H1 (cell line): ENCODE measurements at regions not wholly inside any gene's neighbourhood (a gene's known extent, or its start where the extent isn't known, plus 50 kb on each side); places are given as distances from the start of the nearest gene placed in this dataset.

Source experiments
- CTCF ChIA-PET: fragments of 300-600 bp; sonication (Branson Sonifier 250); formaldehyde crosslinking; loops from one replicate; lab custom pipeline; 2021; ENCODE audit not compliant: partially characterized antibody; lab: Charles Lee
- POLR2A ChIA-PET: fragments of 300-600 bp; sonication (Branson Sonifier 250); formaldehyde crosslinking; loops from one replicate; lab custom pipeline; 2021; ENCODE audit warnings: inconsistent platforms; ENCODE audit not compliant: partially characterized antibody; lab: Charles Lee
- DNase-seq, 2 experiments: peaks; one replicate each; pipeline versions ENCODE4 v3.0.0 to v3.0.0-alpha.2; 2010 to 2022; ENCODE audit warnings: low spot score in 2 of 2, low read depth in 1 of 2, mixed read lengths in 1 of 2
- FAIRE-seq: peaks from 2 replicates; lab custom pipeline; 2011; peaks lifted over from hg19 to GRCh38; lab: Jason Lieb, UNC
- H2AFZ ChIP-seq: 2 replicates; pipeline ENCODE4 v1.8.1; 2012; ENCODE audit warnings: low read length, inconsistent platforms
- H2AK5ac ChIP-seq: 2 replicates; pipeline ENCODE4 v1.6.1; 2013; ENCODE audit warnings: low read depth, low read length
- H2BK120ac ChIP-seq: replicated peaks from 2 replicates; pipeline ENCODE3; 2013; ENCODE audit warnings: low read depth, low read length, inconsistent platforms
- H2BK12ac ChIP-seq: 2 replicates; pipeline ENCODE4 v1.6.1; 2013; ENCODE audit warnings: low read depth, low read length
- H2BK15ac ChIP-seq: 2 replicates; pipeline ENCODE4 v1.6.1; 2013; ENCODE audit warnings: low read length
- H2BK20ac ChIP-seq: 2 replicates; pipeline ENCODE4 v1.6.1; 2013; ENCODE audit warnings: low read length
- H2BK5ac ChIP-seq: 2 replicates; pipeline ENCODE4 v1.6.1; 2013; ENCODE audit warnings: low read depth, low read length
- H3K14ac ChIP-seq: 2 replicates; pipeline ENCODE4 v1.6.1; 2013; ENCODE audit warnings: inconsistent platforms; ENCODE audit not compliant: insufficient read length
- H3K18ac ChIP-seq: 2 replicates; pipeline ENCODE4 v1.6.1; 2013; ENCODE audit warnings: low read length; ENCODE audit errors: extremely low read depth
- H3K23ac ChIP-seq: 2 replicates; pipeline ENCODE4 v1.6.1; 2013; ENCODE audit warnings: inconsistent platforms; ENCODE audit not compliant: insufficient read length
- H3K23me2 ChIP-seq: 2 replicates; pipeline ENCODE4 v1.6.1; 2013; ENCODE audit warnings: low read depth, low read length
- H3K27ac ChIP-seq: 2 replicates; pipeline ENCODE4 v1.6.1; 2011; ENCODE audit warnings: low read depth, low read length, inconsistent platforms
- H3K27me3 ChIP-seq, 4 experiments: replicated peaks in 1 of 4; 1 replicate in 1 of 4; 2 replicates in 3 of 4; pipeline versions ENCODE4 v1.6.1 to v1.8.1; 2011 to 2013; ENCODE audit warnings: low read length in 3 of 4, mild to moderate bottlenecking in 3 of 4, inconsistent platforms in 2 of 4, mixed read lengths in 2 of 4, moderate library complexity in 1 of 4; ENCODE audit not compliant: control insufficient read depth in 3 of 4, insufficient read depth in 3 of 4; ENCODE audit errors: extremely low read depth in 1 of 4
- H3K36me3 ChIP-seq, 4 experiments: 2 replicates each; pipeline versions ENCODE4 v1.6.1 to v1.8.1; 2011 to 2013; ENCODE audit warnings: mild to moderate bottlenecking in 4 of 4, low read length in 3 of 4, moderate library complexity in 2 of 4, control low read depth in 1 of 4, inconsistent platforms in 1 of 4; ENCODE audit not compliant: insufficient read depth in 4 of 4, control insufficient read depth in 2 of 4
- H3K4ac ChIP-seq: replicated peaks from 2 replicates; pipeline ENCODE3; 2013; ENCODE audit warnings: low read length, low read depth, mixed read lengths, inconsistent platforms; ENCODE audit not compliant: insufficient read length
- H3K4me1 ChIP-seq, 4 experiments: replicated peaks in 1 of 4; 1 replicate in 1 of 4; 2 replicates in 3 of 4; pipeline versions ENCODE4 v1.6.1 to v1.8.1; 2011 to 2013; ENCODE audit warnings: low read length in 3 of 4, inconsistent platforms in 2 of 4, mixed read lengths in 1 of 4; ENCODE audit not compliant: insufficient read depth in 4 of 4, control insufficient read depth in 3 of 4
- H3K4me2 ChIP-seq, 2 experiments: 2 replicates each; pipeline versions ENCODE4 v1.6.1 to v1.8.1; 2011 to 2013; ENCODE audit warnings: low read depth in 2 of 2, low read length in 2 of 2, control low read depth in 1 of 2, inconsistent platforms in 1 of 2, mild to moderate bottlenecking in 1 of 2; ENCODE audit not compliant: insufficient read depth in 1 of 2
- H3K4me3 ChIP-seq, 4 experiments: fragments of 200-600, 300-600 bp in 1 of 4; sonication (generic), shearing (Covaris generic), sonication (Bioruptor Twin) in 1 of 4; 2 replicates each; pipeline versions ENCODE4 v1.5.1 to v1.8.1; 2011 to 2016; ENCODE audit warnings: low read length in 4 of 4, low read depth in 3 of 4, control low read depth in 2 of 4, inconsistent platforms in 2 of 4, mild to moderate bottlenecking in 2 of 4, mixed read lengths in 1 of 4, moderate library complexity in 1 of 4; ENCODE audit not compliant: insufficient read depth in 2 of 4; ENCODE audit errors: extremely low read depth in 1 of 4
- H3K56ac ChIP-seq: replicated peaks from 2 replicates; pipeline ENCODE3; 2013; ENCODE audit warnings: low read depth, mild to moderate bottlenecking, mixed read lengths, low read length, inconsistent platforms; ENCODE audit not compliant: insufficient read length
- H3K79me1 ChIP-seq: 2 replicates; pipeline ENCODE4 v1.6.1; 2013; ENCODE audit warnings: low read depth, low read length, control low read depth
- H3K79me2 ChIP-seq, 2 experiments: 2 replicates each; pipeline versions ENCODE4 v1.6.1 to v1.8.1; 2012 to 2013; ENCODE audit warnings: low read length in 2 of 2, mild to moderate bottlenecking in 2 of 2, inconsistent platforms in 1 of 2; ENCODE audit not compliant: insufficient read depth in 2 of 2, control insufficient read depth in 1 of 2
- H3K9ac ChIP-seq, 4 experiments: replicated peaks in 1 of 4; 1 replicate in 1 of 4; 2 replicates in 3 of 4; pipeline versions ENCODE4 v1.6.1 to v1.8.1; 2011 to 2013; ENCODE audit warnings: low read depth in 3 of 4, low read length in 3 of 4, control low read depth in 2 of 4, mild to moderate bottlenecking in 2 of 4, moderate library complexity in 2 of 4, inconsistent platforms in 1 of 4; ENCODE audit errors: extremely low read depth in 1 of 4
- H3K9me3 ChIP-seq, 2 experiments: 2 replicates each; pipeline versions ENCODE4 v1.6.1 to v1.8.1; 2012 to 2013; ENCODE audit warnings: mild to moderate bottlenecking in 2 of 2, moderate library complexity in 2 of 2, control low read depth in 1 of 2, inconsistent platforms in 1 of 2, low read depth in 1 of 2, low read length in 1 of 2, mixed read lengths in 1 of 2; ENCODE audit not compliant: insufficient read depth in 2 of 2
- H4K20me1 ChIP-seq, 2 experiments: replicated peaks in 1 of 2; 2 replicates each; pipeline versions ENCODE3 to v1.8.1; 2011 to 2013; ENCODE audit warnings: inconsistent platforms in 2 of 2, low read length in 2 of 2, mild to moderate bottlenecking in 1 of 2; ENCODE audit not compliant: insufficient read depth in 2 of 2, control insufficient read depth in 1 of 2
- H4K5ac ChIP-seq: 2 replicates; pipeline ENCODE4 v1.6.1; 2013; ENCODE audit warnings: low read length, low read depth, mixed read lengths, inconsistent platforms; ENCODE audit not compliant: insufficient read length
- H4K8ac ChIP-seq: 2 replicates; pipeline ENCODE4 v1.8.0; 2013; ENCODE audit warnings: mild to moderate bottlenecking, moderate library complexity, low read length, inconsistent platforms; ENCODE audit not compliant: insufficient read depth; ENCODE audit errors: extremely low read depth
- H4K91ac ChIP-seq: replicated peaks from 2 replicates; pipeline ENCODE3; 2013; ENCODE audit warnings: low read length, mixed read lengths, inconsistent platforms; ENCODE audit not compliant: insufficient read length
- EGR1 ChIP-seq: IDR thresholded peaks from 2 replicates; pipeline ENCODE4 v1.6.1; 2011; ENCODE audit warnings: low read depth, low read length, borderline replicate concordance
- EP300 ChIP-seq, 2 experiments: IDR thresholded peaks; 1 replicate in 1 of 2; 2 replicates in 1 of 2; pipeline ENCODE4 v1.6.1; 2011 to 2012; ENCODE audit warnings: low read depth in 2 of 2, low read length in 2 of 2, mild to moderate bottlenecking in 2 of 2, borderline replicate concordance in 1 of 2, inconsistent platforms in 1 of 2, moderate library complexity in 1 of 2
- KDM1A ChIP-seq: fragments of 200-600, 300-600 bp; sonication (generic); IDR thresholded peaks from 2 replicates; pipeline ENCODE4 v1.7.1; 2016; ENCODE audit warnings: mild to moderate bottlenecking, low read length, borderline replicate concordance
- KDM5A ChIP-seq: fragments of 200-600 bp; IDR thresholded peaks from 2 replicates; pipeline ENCODE4 v1.7.1; 2012; ENCODE audit warnings: mild to moderate bottlenecking, low read length, inconsistent platforms, mixed read lengths
- NANOG ChIP-seq: IDR thresholded peaks from 2 replicates; pipeline ENCODE4 v1.6.1; 2011; ENCODE audit warnings: low read length, low read depth, mild to moderate bottlenecking, inconsistent platforms; ENCODE audit not compliant: insufficient read depth, poor library complexity, severe bottlenecking
- POU5F1 ChIP-seq: IDR thresholded peaks from 2 replicates; pipeline ENCODE4 v1.6.1; 2011; ENCODE audit warnings: low read depth, mild to moderate bottlenecking, low read length, moderate library complexity
- RAD21 ChIP-seq, 2 experiments: IDR thresholded peaks in 1 of 2; conservative IDR thresholded peaks in 1 of 2; 2 replicates each; pipeline ENCODE4 v1.6.1; 2011; ENCODE audit warnings: low read depth in 2 of 2, low read length in 2 of 2, improper control_type of control experiment in 1 of 2, inconsistent platforms in 1 of 2, mild to moderate bottlenecking in 1 of 2, moderate library complexity in 1 of 2
- RNF2 ChIP-seq: fragments of 200-900, 300-1000 bp; sonication (generic); IDR thresholded peaks from 2 replicates; pipeline ENCODE4 v1.7.1; 2016; ENCODE audit warnings: borderline replicate concordance, low read depth, mild to moderate bottlenecking, antibody characterized with exemption, low read length; ENCODE audit not compliant: poor library complexity, severe bottlenecking; ENCODE audit errors: missing control alignments
- SP4 ChIP-seq: IDR thresholded peaks from 2 replicates; pipeline ENCODE4 v1.6.1; 2012; ENCODE audit warnings: low read length, inconsistent platforms
- TAF7 ChIP-seq: optimal IDR thresholded peaks from 2 replicates; pipeline ENCODE3; 2011; ENCODE audit warnings: low read depth, mild to moderate bottlenecking, inconsistent platforms, low read length, moderate library complexity, borderline replicate concordance
- WGBS, 2 experiments: shearing (Covaris generic) in 1 of 2; methylation state at CpG; one replicate each; pipeline versions ENCODE4 v1.1.6 to v1.1.7; 2013 to 2015; ENCODE audit warnings: low lambda C conversion rate in 2 of 2, mixed read lengths in 2 of 2, inconsistent platforms in 1 of 2, low coverage in 1 of 2, missing lambda C conversion rate in 1 of 2; ENCODE audit not compliant: insufficient replicate concordance in 2 of 2, insufficient coverage in 1 of 2, insufficient read length in 1 of 2; ENCODE audit errors: extremely low coverage in 1 of 2, missing lambda C conversion rate in 1 of 2; 5-methylcytosine and 5-hydroxymethylcytosine counted together
- TF ChIP-seq, protein P1 (sequence below): IDR thresholded peaks from 2 replicates; pipeline ENCODE4 v1.6.1; 2011; ENCODE audit warnings: low read depth, mild to moderate bottlenecking, low read length; ENCODE audit not compliant: insufficient read depth

DNA sequence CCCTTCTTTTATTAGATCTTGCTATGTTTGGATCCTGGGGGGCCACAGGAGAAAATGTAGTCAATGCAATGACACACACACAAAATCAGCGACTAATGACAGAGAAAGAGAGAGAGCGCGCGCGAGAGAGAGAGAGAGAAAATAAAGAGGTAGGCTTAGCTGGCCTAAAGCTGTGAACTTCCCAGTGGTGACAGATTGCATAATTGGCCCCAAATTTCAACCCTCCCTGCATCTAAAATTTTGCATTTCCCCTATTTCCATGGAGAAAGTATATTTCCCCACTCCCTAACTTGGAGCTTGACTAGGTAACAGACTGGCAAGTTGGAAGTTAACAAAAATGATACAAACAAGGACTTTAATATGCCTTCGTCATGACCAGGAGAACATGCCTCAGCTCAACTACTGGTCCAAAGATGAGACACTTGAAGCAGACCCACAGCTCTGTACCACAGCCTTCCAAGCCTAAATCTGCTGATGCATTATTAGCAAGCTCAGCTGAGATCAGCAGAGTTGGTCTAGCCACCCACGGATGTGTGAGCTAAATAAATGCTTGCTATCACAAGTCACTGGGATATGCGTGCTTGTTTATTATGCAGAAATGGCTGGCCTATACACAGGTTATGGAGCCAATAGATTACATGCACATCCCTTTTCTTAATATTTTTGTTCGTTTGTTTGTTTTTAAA is 118.1 kb upstream of the PRDM1 start:
- H3K4me3 ChIP-seq: no peak overlapping the region
- no peaks in the 10 kb centered on the region for H3K79me1 ChIP-seq
- H3K4me1 ChIP-seq: no peaks in the 10 kb centered on the region
- 86% methylated on average over 9 of the region's 9 CpGs; no CpG with 5 or more reads in 1 of the 2 experiments for WGBS, 2 experiments
- DNase-seq (no peak), FAIRE-seq (no peak)
- 0 out of 4 replicates have a peak, but pooled peaks cover 0 to 3% of the 10 kb centered on the region in 2 experiments for H3K9me3 ChIP-seq
- H3K23me2 ChIP-seq: no peaks in the 10 kb centered on the region
- H2BK20ac ChIP-seq: no peak overlapping the region
- H4K20me1 ChIP-seq: no peaks in the 10 kb centered on the region
- no peak overlapping the region for H2AFZ ChIP-seq
- no peak overlapping the region for H2BK120ac ChIP-seq
- H3K4me2 ChIP-seq: no peak overlapping the region
- H3K79me2 ChIP-seq: no peaks in the 10 kb centered on the region
- H2BK5ac ChIP-seq: no peak overlapping the region
- H3K18ac ChIP-seq: no peak overlapping the region
- H2AK5ac ChIP-seq: no peak overlapping the region
- H3K56ac ChIP-seq: no peak overlapping the region
- no peak overlapping the region for H4K91ac ChIP-seq
- no peak overlapping the region for H2BK12ac ChIP-seq
- ChIA-PET POLR2A (no interaction called here), CTCF (interaction anchor here (0.8 to 1.1 kb wide), 2 partner anchors 105 to 133 kb away, joined by 3 to 5 read pairs; no protein-coding TSS in a partner anchor)
- H4K5ac ChIP-seq: no peak overlapping the region
- no peak overlapping the region for H2BK15ac ChIP-seq
- no peaks in the 10 kb centered on the region for H3K36me3 ChIP-seq
- no peak overlapping the region for H3K14ac ChIP-seq
- no peaks in the 10 kb centered on the region for H3K27me3 ChIP-seq
- no peak overlapping the region for H4K8ac ChIP-seq
- no peak overlapping the region for H3K23ac ChIP-seq
- H3K27ac ChIP-seq: no peak overlapping the region
- no peak overlapping the region for H3K9ac ChIP-seq
- H3K4ac ChIP-seq: no peak overlapping the region
- no peak for TF ChIP-seq TAF7
- no peak for TF ChIP-seq RNF2
- TF ChIP-seq SP4: no peak
- no peak for TF ChIP-seq POU5F1
- TF ChIP-seq, protein P1, sequence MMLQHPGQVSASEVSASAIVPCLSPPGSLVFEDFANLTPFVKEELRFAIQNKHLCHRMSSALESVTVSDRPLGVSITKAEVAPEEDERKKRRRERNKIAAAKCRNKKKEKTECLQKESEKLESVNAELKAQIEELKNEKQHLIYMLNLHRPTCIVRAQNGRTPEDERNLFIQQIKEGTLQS: no peak
- TF ChIP-seq RAD21 (IDR thresholded peaks at IDR 0.05 in 1 of 2, conservative IDR thresholded peaks at IDR 0.05 in 1 of 2; ENCODE audit: low read depth in 2 of 2, low read length in 2 of 2): no peak
- TF ChIP-seq EGR1: no peak
- TF ChIP-seq KDM5A: no peak
- no peak for TF ChIP-seq NANOG
- no peak for TF ChIP-seq EP300 (IDR thresholded peaks at IDR 0.05; ENCODE audit: borderline replicate concordance in 1 of 2, low read depth in 2 of 2, low read length in 2 of 2)
- no peak for TF ChIP-seq KDM1A
